ENCODE measurements at regions not wholly inside any gene's neighbourhood (a gene's known extent, or its start where the extent isn't known, plus 50 kb on each side); places are given as distances from the start of the nearest gene placed in this dataset.
A peak's percentile ranks its signal among the peaks of the same experiment; 100 is the strongest.

- peak overlapping the region; percentile 14 for H3K9ac ChIP-seq (ENCODE audit: low read length)
- no peak overlapping the region for H4K8ac ChIP-seq (ENCODE audit: low read depth, low read length)
- H3K18ac ChIP-seq (ENCODE audit: low read length): peak overlapping the region; percentile 75
- H3K4me2 ChIP-seq (ENCODE audit: low read length): no peak overlapping the region
- peak overlapping the region; percentile 75 for H2BK120ac ChIP-seq (ENCODE audit: low read depth, low read length)
- peak overlapping the region; percentile 38 for H2AK5ac ChIP-seq (ENCODE audit: low read length)
- no peaks in the 10 kb centered on the region for H3K27me3 ChIP-seq (ENCODE audit: insufficient read depth, low read length, poor library complexity)
- no peaks in the 10 kb centered on the region for H3K79me2 ChIP-seq (ENCODE audit: control insufficient read depth, insufficient read depth, low read length)
- H3K56ac ChIP-seq (ENCODE audit: low read length): peak overlapping the region; percentile 63
- H3K36me3 ChIP-seq (ENCODE audit: control insufficient read depth, insufficient read depth, low read length): no peaks in the 10 kb centered on the region
- peak; percentile 91 for DNase-seq
- H3K4me3 ChIP-seq (ENCODE audit: low read length): no peak overlapping the region
- H3K27ac ChIP-seq (ENCODE audit: low read depth, low read length): peak overlapping the region; percentile 83
- no peaks in the 10 kb centered on the region for H3K79me1 ChIP-seq (ENCODE audit: low read length)
- peaks cover 22% of the 10 kb centered on the region for H3K4me1 ChIP-seq (ENCODE audit: control insufficient read depth, low read depth, low read length)
- H2BK15ac ChIP-seq (replicated peaks; ENCODE audit: low read depth): no peak overlapping the region
- H3K23ac ChIP-seq (ENCODE audit: low read length): no peak overlapping the region
- peak overlapping the region; percentile 63 for H4K5ac ChIP-seq (ENCODE audit: low read length)
- peak overlapping the region; percentile 93 for H2BK5ac ChIP-seq (ENCODE audit: low read length)
- WGBS (ENCODE audit: extremely low coverage, insufficient coverage, low lambda C conversion rate): no CpG with 5 or more reads among the region's 6 CpGs
- peak overlapping the region; percentile 78 for H3K4ac ChIP-seq (ENCODE audit: low read depth, low read length)
Measured at GRCh38 chr2:224210286-224211180, 171.4 kb upstream of the SERPINE2 start.

- H4K5ac ChIP-seq (ENCODE audit: low read length): no peak overlapping the region
- DNase-seq: no peak
- H2BK5ac ChIP-seq (ENCODE audit: low read length): peak overlapping the region; percentile 69
- H3K36me3 ChIP-seq (ENCODE audit: control insufficient read depth, insufficient read depth, low read length): no peaks in the 10 kb centered on the region
- WGBS (ENCODE audit: extremely low coverage, insufficient coverage, low lambda C conversion rate): no CpG with 5 or more reads among the region's 9 CpGs
- no peak overlapping the region for H3K4me3 ChIP-seq (ENCODE audit: low read length)
- no peaks in the 10 kb centered on the region for H3K79me1 ChIP-seq (ENCODE audit: low read length)
- H3K4me1 ChIP-seq (ENCODE audit: control insufficient read depth, low read depth, low read length): peaks cover 15% of the 10 kb centered on the region
- H3K23ac ChIP-seq (ENCODE audit: low read length): no peak overlapping the region
- no peaks in the 10 kb centered on the region for H3K79me2 ChIP-seq (ENCODE audit: control insufficient read depth, insufficient read depth, low read length)
- H2AK5ac ChIP-seq (ENCODE audit: low read length): peak overlapping the region; percentile 92
- H3K56ac ChIP-seq (ENCODE audit: low read length): peak overlapping the region; percentile 49
- peak overlapping the region; percentile 52 for H3K18ac ChIP-seq (ENCODE audit: low read length)
- H3K9ac ChIP-seq (ENCODE audit: low read length): no peak overlapping the region
- no peak overlapping the region for H4K8ac ChIP-seq (ENCODE audit: low read depth, low read length)
- H3K4ac ChIP-seq (ENCODE audit: low read depth, low read length): peak overlapping the region; percentile 97
- H3K27ac ChIP-seq (ENCODE audit: low read depth, low read length): no peak overlapping the region
- H2BK15ac ChIP-seq (replicated peaks; ENCODE audit: low read depth): peak overlapping the region; percentile 98
- no peaks in the 10 kb centered on the region for H3K27me3 ChIP-seq (ENCODE audit: insufficient read depth, low read length, poor library complexity)
- H3K4me2 ChIP-seq (ENCODE audit: low read length): no peak overlapping the region
- H2BK120ac ChIP-seq (ENCODE audit: low read depth, low read length): peak overlapping the region; percentile 46
Measured at GRCh38 chr2:224209555-224210285, 170.6 kb upstream of the SERPINE2 start.

GRCh38 chr2:224208443-224208842 lies 169.4 kb upstream of the SERPINE2 start:
- Histone ChIP-seq H3K56ac (ENCODE audit: low read length) (no peak overlapping the region), H3K79me1 (ENCODE audit: low read length) (no peaks in the 10 kb centered on the region), H4K8ac (ENCODE audit: low read depth, low read length) (no peak overlapping the region), H2AK5ac (ENCODE audit: low read length) (peak overlapping the region; percentile 44), H3K23ac (ENCODE audit: low read length) (no peak overlapping the region), H3K27me3 (ENCODE audit: insufficient read depth, low read length, poor library complexity) (no peaks in the 10 kb centered on the region), H3K4me3 (ENCODE audit: low read length) (no peak overlapping the region), H3K4me2 (ENCODE audit: low read length) (no peak overlapping the region), H3K27ac (ENCODE audit: low read depth, low read length) (no peak overlapping the region), H2BK120ac (ENCODE audit: low read depth, low read length) (no peak overlapping the region), H3K79me2 (ENCODE audit: control insufficient read depth, insufficient read depth, low read length) (no peaks in the 10 kb centered on the region), H3K18ac (ENCODE audit: low read length) (no peak overlapping the region), H3K9ac (ENCODE audit: low read length) (no peak overlapping the region), H2BK5ac (ENCODE audit: low read length) (no peak overlapping the region), H4K5ac (ENCODE audit: low read length) (no peak overlapping the region), H2BK15ac (replicated peaks; ENCODE audit: low read depth) (no peak overlapping the region), H3K4me1 (ENCODE audit: control insufficient read depth, low read depth, low read length) (peaks cover 11% of the 10 kb centered on the region), H3K36me3 (ENCODE audit: control insufficient read depth, insufficient read depth, low read length) (no peaks in the 10 kb centered on the region), H3K4ac (ENCODE audit: low read depth, low read length) (peak overlapping the region; percentile 60)
- WGBS (ENCODE audit: extremely low coverage, insufficient coverage, low lambda C conversion rate): no CpG with 5 or more reads among the region's 1 CpG
- no peak for DNase-seq

GRCh38 chr2:224208007-224208406 lies 168.9 kb upstream of the SERPINE2 start:
- DNase-seq: no peak

GRCh38 chr2:224206816-224207215 lies 167.7 kb upstream of the SERPINE2 start:
- Histone ChIP-seq H2BK120ac (ENCODE audit: low read depth, low read length) (no peak overlapping the region), H3K4me1 (ENCODE audit: control insufficient read depth, low read depth, low read length) (peaks cover 11% of the 10 kb centered on the region), H3K27me3 (ENCODE audit: insufficient read depth, low read length, poor library complexity) (no peaks in the 10 kb centered on the region)

More at GRCh38 chr2:224208007-224208406, 168.9 kb upstream of the SERPINE2 start:
- H3K56ac ChIP-seq (ENCODE audit: low read length): peak overlapping the region; percentile 51
- H3K4ac ChIP-seq (ENCODE audit: low read depth, low read length): peak overlapping the region; percentile 60
- H3K4me3 ChIP-seq (ENCODE audit: low read length): no peak overlapping the region
- no peaks in the 10 kb centered on the region for H3K79me1 ChIP-seq (ENCODE audit: low read length)
- H2AK5ac ChIP-seq (ENCODE audit: low read length): peak overlapping the region; percentile 44
- H3K23ac ChIP-seq (ENCODE audit: low read length): no peak overlapping the region
- no peak overlapping the region for H3K4me2 ChIP-seq (ENCODE audit: low read length)
- no peak overlapping the region for H2BK15ac ChIP-seq (replicated peaks; ENCODE audit: low read depth)
- no peaks in the 10 kb centered on the region for H3K79me2 ChIP-seq (ENCODE audit: control insufficient read depth, insufficient read depth, low read length)
- no peak overlapping the region for H4K8ac ChIP-seq (ENCODE audit: low read depth, low read length)
- no CpG with 5 or more reads among the region's 3 CpGs for WGBS (ENCODE audit: extremely low coverage, insufficient coverage, low lambda C conversion rate)
- no peaks in the 10 kb centered on the region for H3K27me3 ChIP-seq (ENCODE audit: insufficient read depth, low read length, poor library complexity)
- no peak overlapping the region for H4K5ac ChIP-seq (ENCODE audit: low read length)
- no peak overlapping the region for H3K18ac ChIP-seq (ENCODE audit: low read length)
- H3K9ac ChIP-seq (ENCODE audit: low read length): no peak overlapping the region
- no peaks in the 10 kb centered on the region for H3K36me3 ChIP-seq (ENCODE audit: control insufficient read depth, insufficient read depth, low read length)
- H3K27ac ChIP-seq (ENCODE audit: low read depth, low read length): no peak overlapping the region
- peak overlapping the region; percentile 60 for H2BK5ac ChIP-seq (ENCODE audit: low read length)
- no peak overlapping the region for H2BK120ac ChIP-seq (ENCODE audit: low read depth, low read length)
- H3K4me1 ChIP-seq (ENCODE audit: control insufficient read depth, low read depth, low read length): peaks cover 11% of the 10 kb centered on the region

More at GRCh38 chr2:224206816-224207215, 167.7 kb upstream of the SERPINE2 start:
- H2AK5ac ChIP-seq (ENCODE audit: low read length): no peak overlapping the region
- no peak overlapping the region for H3K9ac ChIP-seq (ENCODE audit: low read length)
- H3K36me3 ChIP-seq (ENCODE audit: control insufficient read depth, insufficient read depth, low read length): no peaks in the 10 kb centered on the region
- no peak overlapping the region for H3K27ac ChIP-seq (ENCODE audit: low read depth, low read length)
- no peak overlapping the region for H4K8ac ChIP-seq (ENCODE audit: low read depth, low read length)
- H4K5ac ChIP-seq (ENCODE audit: low read length): no peak overlapping the region
- no peak for DNase-seq
- no peaks in the 10 kb centered on the region for H3K79me1 ChIP-seq (ENCODE audit: low read length)
- no peak overlapping the region for H3K4ac ChIP-seq (ENCODE audit: low read depth, low read length)
- no peak overlapping the region for H2BK5ac ChIP-seq (ENCODE audit: low read length)
- H3K23ac ChIP-seq (ENCODE audit: low read length): no peak overlapping the region
- no peak overlapping the region for H2BK15ac ChIP-seq (replicated peaks; ENCODE audit: low read depth)
- H3K4me2 ChIP-seq (ENCODE audit: low read length): no peak overlapping the region
- no peak overlapping the region for H3K4me3 ChIP-seq (ENCODE audit: low read length)
- no CpG with 5 or more reads among the region's 3 CpGs for WGBS (ENCODE audit: extremely low coverage, insufficient coverage, low lambda C conversion rate)
- no peak overlapping the region for H3K56ac ChIP-seq (ENCODE audit: low read length)
- H3K79me2 ChIP-seq (ENCODE audit: control insufficient read depth, insufficient read depth, low read length): no peaks in the 10 kb centered on the region
- H3K18ac ChIP-seq (ENCODE audit: low read length): no peak overlapping the region
